Trophoblast cell (in vitro differentiated cells and primary cell): ENCODE measurements at regions not wholly inside any gene's neighbourhood (a gene's known extent, or its start where the extent isn't known, plus 50 kb on each side); places are given as distances from the start of the nearest gene placed in this dataset.

Experiments
- DNase-seq, 2 donors: peaks; one replicate each; pipeline ENCODE4 v3.0.0-alpha.2; 2016
- H2AFZ ChIP-seq: 2 replicates; pipeline ENCODE4 v1.6.1; 2013; ENCODE audit warnings: low read length, moderate library complexity, mild to moderate bottlenecking; ENCODE audit not compliant: insufficient read depth, poor library complexity
- H2AK5ac ChIP-seq: 2 replicates; pipeline ENCODE4 v1.6.1; 2013; ENCODE audit warnings: mild to moderate bottlenecking, low read length
- H2BK120ac ChIP-seq: 2 replicates; pipeline ENCODE4 v1.6.1; 2013; ENCODE audit warnings: low read length, mild to moderate bottlenecking, moderate library complexity; ENCODE audit not compliant: insufficient read depth, poor library complexity
- H2BK12ac ChIP-seq: 2 replicates; pipeline ENCODE4 v1.6.1; 2013; ENCODE audit warnings: mild to moderate bottlenecking, low read length, moderate library complexity
- H2BK5ac ChIP-seq: 2 replicates; pipeline ENCODE4 v1.6.1; 2013; ENCODE audit warnings: low read length, low read depth, moderate library complexity, mild to moderate bottlenecking; ENCODE audit not compliant: poor library complexity
- H3K14ac ChIP-seq: 2 replicates; pipeline ENCODE4 v1.6.1; 2013; ENCODE audit warnings: mild to moderate bottlenecking, low read length
- H3K18ac ChIP-seq: 2 replicates; pipeline ENCODE4 v1.6.1; 2013; ENCODE audit warnings: mild to moderate bottlenecking, low read length
- H3K23ac ChIP-seq: 2 replicates; pipeline ENCODE4 v1.6.1; 2013; ENCODE audit warnings: low read length
- H3K27ac ChIP-seq: 2 replicates; pipeline ENCODE4 v1.5.1; 2013; ENCODE audit warnings: low read depth, mild to moderate bottlenecking, inconsistent platforms, low read length, moderate library complexity
- H3K27me3 ChIP-seq: 2 replicates; pipeline ENCODE4 v1.6.1; 2013; ENCODE audit warnings: inconsistent platforms, mild to moderate bottlenecking, low read length, moderate library complexity; ENCODE audit not compliant: insufficient read depth
- H3K36me3 ChIP-seq, 2 experiments: 1 replicate in 1 of 2; 2 replicates in 1 of 2; pipeline ENCODE4 v1.6.1; 2013; ENCODE audit warnings: low read length in 2 of 2, mild to moderate bottlenecking in 2 of 2, moderate library complexity in 1 of 2; ENCODE audit not compliant: insufficient read depth in 2 of 2, control insufficient read depth in 1 of 2
- H3K4ac ChIP-seq: 2 replicates; pipeline ENCODE4 v1.6.1; 2013; ENCODE audit warnings: low read depth, mild to moderate bottlenecking, low read length, moderate library complexity
- H3K4me1 ChIP-seq, 2 experiments: 1 replicate in 1 of 2; 2 replicates in 1 of 2; pipeline ENCODE4 v1.6.1; 2013; ENCODE audit warnings: low read length in 2 of 2, mild to moderate bottlenecking in 2 of 2, moderate library complexity in 1 of 2; ENCODE audit not compliant: insufficient read depth in 2 of 2, control insufficient read depth in 1 of 2
- H3K4me2 ChIP-seq: 2 replicates; pipeline ENCODE4 v1.6.1; 2013; ENCODE audit warnings: inconsistent platforms, mild to moderate bottlenecking, low read length, moderate library complexity
- H3K4me3 ChIP-seq: 2 replicates; pipeline ENCODE4 v1.5.1; 2013; ENCODE audit warnings: mild to moderate bottlenecking, low read depth, low read length, inconsistent platforms
- H3K79me1 ChIP-seq: one replicate; pipeline ENCODE4 v1.6.1; 2013; ENCODE audit warnings: low read length
- H3K79me2 ChIP-seq: 2 replicates; pipeline ENCODE4 v1.6.1; 2013; ENCODE audit warnings: low read length, mild to moderate bottlenecking; ENCODE audit not compliant: control insufficient read depth, insufficient read depth, poor library complexity
- H3K9ac ChIP-seq: 2 replicates; pipeline ENCODE4 v1.6.1; 2013; ENCODE audit warnings: mild to moderate bottlenecking, low read length
- H3K9me3 ChIP-seq: 2 replicates; pipeline ENCODE4 v1.6.1; 2013; ENCODE audit warnings: low read depth, mild to moderate bottlenecking, control low read depth, inconsistent platforms, low read length; ENCODE audit not compliant: insufficient read depth
- H4K12ac ChIP-seq: 2 replicates; pipeline ENCODE4 v1.6.1; 2013; ENCODE audit warnings: low read depth, mild to moderate bottlenecking, low read length, moderate library complexity
- H4K8ac ChIP-seq: 2 replicates; pipeline ENCODE4 v1.6.1; 2013; ENCODE audit warnings: low read depth, mild to moderate bottlenecking, low read length, moderate library complexity
- H4K91ac ChIP-seq: one replicate; pipeline ENCODE4 v1.6.1; 2013; ENCODE audit warnings: low read depth, mild to moderate bottlenecking, low read length, moderate library complexity
- WGBS: extraction: QIAGEN DNeasy Blood & Tissue Kit; methylation state at CpG from one replicate; pipeline ENCODE4 v1.1.7; 2013; ENCODE audit warnings: missing lambda C conversion rate; ENCODE audit not compliant: insufficient read length, insufficient coverage; ENCODE audit errors: extremely low coverage; 5-methylcytosine and 5-hydroxymethylcytosine counted together

DNA sequence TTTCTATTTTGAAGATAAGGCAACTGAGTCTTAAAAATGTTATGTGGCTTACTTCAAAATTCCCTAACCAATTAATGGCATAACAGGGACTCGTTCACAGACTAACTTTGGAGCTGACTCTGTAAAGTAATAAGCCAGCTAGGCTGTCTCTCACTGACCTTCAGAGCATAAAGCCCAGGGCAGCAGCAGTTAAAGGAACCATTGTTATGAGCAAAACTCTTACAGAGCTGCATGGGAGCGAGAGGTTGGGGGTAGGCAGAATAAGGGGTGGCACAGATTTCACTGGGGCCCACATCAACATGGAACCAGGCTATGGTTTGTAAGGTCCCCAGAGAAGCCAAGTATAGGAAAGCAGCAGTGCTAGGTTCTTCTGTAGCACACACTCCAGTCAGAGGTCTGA lies 637.8 kb downstream of the RFPL4B start:
- H3K27me3 ChIP-seq, result no peaks in the 10 kb centered on the region
- no CpG with 5 or more reads among the region's 2 CpGs for WGBS
- no peak overlapping the region for H2BK120ac ChIP-seq
- no peak overlapping the region for H3K27ac ChIP-seq
- H3K4me1 ChIP-seq, result no peaks in the 10 kb centered on the region
- no peak overlapping the region for H2BK5ac ChIP-seq
- H3K14ac ChIP-seq, result no peak overlapping the region
- no peak overlapping the region for H3K4me2 ChIP-seq
- no peak overlapping the region for H2BK12ac ChIP-seq
- H3K4me3 ChIP-seq, result no peak overlapping the region
- no peak overlapping the region for H3K9ac ChIP-seq
- H3K79me1 ChIP-seq, result no peaks in the 10 kb centered on the region
- H3K79me2 ChIP-seq, result no peaks in the 10 kb centered on the region
- peak overlapping the region; percentile 19 for H4K91ac ChIP-seq
- no peak overlapping the region for H4K12ac ChIP-seq
- H4K8ac ChIP-seq, result no peak overlapping the region
- H2AK5ac ChIP-seq, result no peak overlapping the region
- DNase-seq, result no peak
- H3K23ac ChIP-seq, result no peak overlapping the region
- no peak overlapping the region for H2AFZ ChIP-seq
- H3K9me3 ChIP-seq, result no peaks in the 10 kb centered on the region
- no peaks in the 10 kb centered on the region for H3K36me3 ChIP-seq
- H3K18ac ChIP-seq, result no peak overlapping the region
- H3K4ac ChIP-seq, result no peak overlapping the region

GRCh38 chr6:112986321-112986720 lies 639.2 kb downstream of the RFPL4B start:
- Histone ChIP-seq H3K27me3 (no peaks in the 10 kb centered on the region), H3K79me2 (no peaks in the 10 kb centered on the region), H3K4me3 (no peak overlapping the region), H2BK120ac (no peak overlapping the region), H2BK12ac (no peak overlapping the region), H4K8ac (no peak overlapping the region), H3K9ac (no peak overlapping the region), H3K27ac (no peak overlapping the region), H3K23ac (no peak overlapping the region), H2AFZ (no peak overlapping the region), H3K4me1 (no peaks in the 10 kb centered on the region), H4K12ac (no peak overlapping the region), H3K18ac (no peak overlapping the region), H2AK5ac (no peak overlapping the region), H3K4me2 (no peak overlapping the region), H3K9me3 (no peaks in the 10 kb centered on the region), H3K14ac (no peak overlapping the region), H4K91ac (no peak overlapping the region), H3K36me3 (no peaks in the 10 kb centered on the region), H2BK5ac (no peak overlapping the region), H3K4ac (no peak overlapping the region), H3K79me1 (peaks cover 4% of the 10 kb centered on the region)
- DNase-seq, result no peak
- WGBS, result no CpG with 5 or more reads among the region's 2 CpGs

DNA sequence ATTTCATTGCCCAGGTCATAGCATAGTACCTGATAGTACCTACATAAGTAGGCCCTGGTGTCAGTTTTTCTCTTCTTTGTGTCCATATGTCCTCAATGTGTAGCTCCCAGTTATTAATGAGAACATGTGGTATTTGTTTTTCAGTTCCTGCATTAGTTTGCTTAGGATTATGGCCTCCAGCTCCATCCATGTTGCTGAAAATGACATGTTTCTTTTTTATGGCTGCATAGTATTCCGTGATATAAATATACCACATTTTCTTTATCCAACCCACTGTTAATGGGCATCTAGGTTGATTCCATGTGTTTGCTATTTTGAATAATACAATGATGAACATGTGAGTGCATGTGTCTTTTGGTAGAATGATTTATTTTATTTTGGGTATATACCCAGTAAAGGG lies 641.6 kb downstream of the RFPL4B start:
- Histone ChIP-seq H3K4me1 (no peaks in the 10 kb centered on the region), H3K4me2 (no peak overlapping the region), H2BK12ac (no peak overlapping the region), H3K79me2 (no peaks in the 10 kb centered on the region), H4K12ac (no peak overlapping the region), H3K23ac (no peak overlapping the region), H3K27me3 (no peaks in the 10 kb centered on the region), H3K18ac (no peak overlapping the region), H4K8ac (no peak overlapping the region), H2AK5ac (no peak overlapping the region), H3K27ac (no peak overlapping the region), H3K4me3 (no peak overlapping the region), H2BK120ac (no peak overlapping the region), H3K9me3 (no peaks in the 10 kb centered on the region), H3K36me3 (no peaks in the 10 kb centered on the region), H3K4ac (no peak overlapping the region), H2BK5ac (no peak overlapping the region), H3K14ac (no peak overlapping the region), H3K9ac (no peak overlapping the region), H3K79me1 (peaks cover 6% of the 10 kb centered on the region), H4K91ac (no peak overlapping the region), H2AFZ (no peak overlapping the region)
- no CpG with 5 or more reads among the region's 1 CpG for WGBS
- no peak for DNase-seq

GRCh38 chr6:112990971-112991370 lies 643.8 kb downstream of the RFPL4B start:
- no peak overlapping the region for H3K14ac ChIP-seq
- no peak for DNase-seq
- no peak overlapping the region for H2AFZ ChIP-seq
- no peaks in the 10 kb centered on the region for H3K79me2 ChIP-seq
- no peak overlapping the region for H2BK120ac ChIP-seq
- no peak overlapping the region for H2AK5ac ChIP-seq
- H4K91ac ChIP-seq, result no peak overlapping the region
- H3K4ac ChIP-seq, result no peak overlapping the region
- H3K18ac ChIP-seq, result no peak overlapping the region
- H3K36me3 ChIP-seq, result no peaks in the 10 kb centered on the region
- H3K79me1 ChIP-seq, result peaks cover 6% of the 10 kb centered on the region
- H3K23ac ChIP-seq, result no peak overlapping the region
- H3K27me3 ChIP-seq, result no peaks in the 10 kb centered on the region
- H3K4me1 ChIP-seq, result no peaks in the 10 kb centered on the region
- H3K4me3 ChIP-seq, result no peak overlapping the region
- no peak overlapping the region for H4K8ac ChIP-seq
- no peak overlapping the region for H2BK12ac ChIP-seq
- no peak overlapping the region for H3K27ac ChIP-seq
- H4K12ac ChIP-seq, result no peak overlapping the region
- H3K4me2 ChIP-seq, result no peak overlapping the region
- H2BK5ac ChIP-seq, result no peak overlapping the region
- no peaks in the 10 kb centered on the region for H3K9me3 ChIP-seq
- H3K9ac ChIP-seq, result no peak overlapping the region
